ENCODE measurements at regions not wholly inside any gene's neighbourhood (a gene's known extent, or its start where the extent isn't known, plus 50 kb on each side); places are given as distances from the start of the nearest gene placed in this dataset.

DNA sequence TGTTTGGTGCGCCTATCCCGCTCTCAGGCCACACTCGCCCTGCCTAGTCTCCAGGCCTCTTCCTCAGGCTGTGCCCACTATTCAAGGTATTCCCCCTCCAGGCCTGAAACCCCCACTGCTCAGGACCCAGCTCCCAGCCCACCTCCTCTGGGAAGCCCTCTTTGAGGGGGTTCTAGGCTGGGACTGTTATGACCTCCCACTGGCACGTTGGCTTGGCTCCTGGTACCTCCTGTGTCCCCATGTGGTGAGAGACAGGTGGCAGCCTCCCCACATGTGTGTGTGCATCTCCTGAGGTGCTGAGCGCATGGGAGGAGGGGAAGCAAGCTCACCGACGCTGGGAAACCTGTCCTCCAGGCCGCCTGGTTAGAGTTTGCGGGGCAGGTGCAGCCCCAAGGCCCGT lies 82.5 kb downstream of the EDN3 start:
- no peak for TF ChIP-seq POLR2A (IDR thresholded peaks at IDR 0.05)
- TF ChIP-seq, protein P1, sequence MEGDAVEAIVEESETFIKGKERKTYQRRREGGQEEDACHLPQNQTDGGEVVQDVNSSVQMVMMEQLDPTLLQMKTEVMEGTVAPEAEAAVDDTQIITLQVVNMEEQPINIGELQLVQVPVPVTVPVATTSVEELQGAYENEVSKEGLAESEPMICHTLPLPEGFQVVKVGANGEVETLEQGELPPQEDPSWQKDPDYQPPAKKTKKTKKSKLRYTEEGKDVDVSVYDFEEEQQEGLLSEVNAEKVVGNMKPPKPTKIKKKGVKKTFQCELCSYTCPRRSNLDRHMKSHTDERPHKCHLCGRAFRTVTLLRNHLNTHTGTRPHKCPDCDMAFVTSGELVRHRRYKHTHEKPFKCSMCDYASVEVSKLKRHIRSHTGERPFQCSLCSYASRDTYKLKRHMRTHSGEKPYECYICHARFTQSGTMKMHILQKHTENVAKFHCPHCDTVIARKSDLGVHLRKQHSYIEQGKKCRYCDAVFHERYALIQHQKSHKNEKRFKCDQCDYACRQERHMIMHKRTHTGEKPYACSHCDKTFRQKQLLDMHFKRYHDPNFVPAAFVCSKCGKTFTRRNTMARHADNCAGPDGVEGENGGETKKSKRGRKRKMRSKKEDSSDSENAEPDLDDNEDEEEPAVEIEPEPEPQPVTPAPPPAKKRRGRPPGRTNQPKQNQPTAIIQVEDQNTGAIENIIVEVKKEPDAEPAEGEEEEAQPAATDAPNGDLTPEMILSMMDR (IDR thresholded peaks at IDR 0.05) = no peak
